Astrocyte (in vitro differentiated cells and primary cell): ENCODE measurements at regions not wholly inside any gene's neighbourhood (a gene's known extent, or its start where the extent isn't known, plus 50 kb on each side); places are given as distances from the start of the nearest gene placed in this dataset.

Experiments used
- DNase-seq: peaks from one replicate; pipeline ENCODE4 v3.0.0-alpha.2; 2010; ENCODE audit warnings: low read depth
- FAIRE-seq: peaks from 2 replicates; lab custom pipeline; 2011; peaks lifted over from hg19 to GRCh38; lab: Jason Lieb, UNC
- H2AFZ ChIP-seq: 2 replicates; pipeline ENCODE4 v1.6.0; 2012; ENCODE audit warnings: low read depth, low read length, inconsistent platforms
- H3K27ac ChIP-seq: 2 replicates; pipeline ENCODE4 v1.5.1; 2011; ENCODE audit warnings: low read depth, low read length, inconsistent platforms
- H3K27me3 ChIP-seq: 2 replicates; pipeline ENCODE4 v1.6.0; 2011; ENCODE audit warnings: low read length, inconsistent platforms; ENCODE audit not compliant: insufficient read depth
- H3K36me3 ChIP-seq: 2 replicates; pipeline ENCODE4 v1.5.1; 2011; ENCODE audit warnings: low read length, inconsistent platforms; ENCODE audit not compliant: insufficient read depth
- H3K4me1 ChIP-seq: 2 replicates; pipeline ENCODE4 v1.5.1; 2011; ENCODE audit warnings: low read length, inconsistent platforms; ENCODE audit not compliant: insufficient read depth
- H3K4me2 ChIP-seq: 2 replicates; pipeline ENCODE4 v1.6.0; 2012; ENCODE audit warnings: low read length, inconsistent platforms
- H3K4me3 ChIP-seq: 2 replicates; pipeline ENCODE4 v1.5.1; 2011; ENCODE audit warnings: low read depth, mild to moderate bottlenecking, low read length, inconsistent platforms; ENCODE audit not compliant: insufficient read depth
- H3K79me2 ChIP-seq: 2 replicates; pipeline ENCODE4 v1.6.0; 2012; ENCODE audit warnings: mild to moderate bottlenecking, low read length, inconsistent platforms; ENCODE audit not compliant: insufficient read depth
- H3K9ac ChIP-seq: 2 replicates; pipeline ENCODE4 v1.6.0; 2012; ENCODE audit warnings: mild to moderate bottlenecking, low read length, inconsistent platforms
- H3K9me3 ChIP-seq: 2 replicates; pipeline ENCODE4 v1.5.1; 2012; ENCODE audit warnings: low read depth, mild to moderate bottlenecking, low read length, inconsistent platforms; ENCODE audit not compliant: insufficient read depth
- H4K20me1 ChIP-seq: 2 replicates; pipeline ENCODE4 v1.6.0; 2012; ENCODE audit warnings: low read length, inconsistent platforms; ENCODE audit not compliant: insufficient read depth
- H3K27ac Mint-ChIP-seq: one replicate; pipeline ENCODE4 v1.8.0; 2021; ENCODE audit warnings: mild to moderate bottlenecking, mixed read lengths; ENCODE audit not compliant: unreplicated experiment
- H3K27me3 Mint-ChIP-seq: one replicate; pipeline ENCODE4 v1.8.0; 2021; ENCODE audit warnings: low read depth, mixed read lengths; ENCODE audit not compliant: unreplicated experiment
- H3K36me3 Mint-ChIP-seq: one replicate; pipeline ENCODE4 v1.8.0; 2021; ENCODE audit warnings: low read depth, mixed read lengths; ENCODE audit not compliant: unreplicated experiment
- H3K4me1 Mint-ChIP-seq: one replicate; pipeline ENCODE4 v1.8.0; 2021; ENCODE audit warnings: low read depth, mixed read lengths; ENCODE audit not compliant: unreplicated experiment
- H3K4me3 Mint-ChIP-seq: one replicate; pipeline ENCODE4 v1.8.0; 2021; ENCODE audit warnings: mild to moderate bottlenecking, moderate library complexity, mixed read lengths; ENCODE audit not compliant: unreplicated experiment
- H3K9me3 Mint-ChIP-seq: one replicate; pipeline ENCODE4 v1.8.0; 2021; ENCODE audit warnings: mild to moderate bottlenecking, mixed read lengths; ENCODE audit not compliant: unreplicated experiment
- CTCF ChIP-seq: IDR thresholded peaks from 2 replicates; pipeline ENCODE4 v1.5.1; 2011; ENCODE audit warnings: low read depth, mild to moderate bottlenecking, inconsistent platforms, low read length, moderate library complexity; ENCODE audit not compliant: insufficient read depth
- EZH2 ChIP-seq: IDR thresholded peaks from 2 replicates; pipeline ENCODE4 v1.6.1; 2012; ENCODE audit warnings: mild to moderate bottlenecking, low read length, inconsistent platforms; ENCODE audit not compliant: insufficient read depth

DNA sequence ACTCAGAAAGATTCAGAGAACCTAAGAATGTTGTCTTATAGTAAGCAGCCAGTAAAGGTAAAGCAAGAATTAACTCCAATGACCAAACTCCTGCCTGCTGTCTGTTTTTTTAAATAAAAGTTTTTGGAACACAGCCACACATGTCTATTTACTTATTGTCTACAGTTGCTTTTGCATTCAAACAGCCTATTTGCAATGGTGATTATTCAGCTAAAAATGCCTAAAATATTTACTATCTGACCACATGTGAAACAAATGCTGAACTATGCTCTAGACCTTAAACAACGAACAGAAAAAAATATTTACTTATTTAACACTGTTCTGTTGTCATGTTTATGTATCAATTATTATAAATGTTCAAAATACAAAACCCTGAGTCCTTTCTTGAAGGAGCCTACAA is 1246.6 kb downstream of the FAM181B start:
- Histone ChIP-seq H3K79me2 (no peaks in the 10 kb centered on the region), H3K4me2 (no peak overlapping the region), H3K4me1 (no peaks in the 10 kb centered on the region), H3K4me3 (no peak overlapping the region), H3K9ac (no peak overlapping the region), H2AFZ (no peak overlapping the region), H3K27ac (no peak overlapping the region), H3K27me3 (no peaks in the 10 kb centered on the region), H3K9me3 (no peaks in the 10 kb centered on the region), H3K36me3 (no peaks in the 10 kb centered on the region), H4K20me1 (no peaks in the 10 kb centered on the region)
- Mint-ChIP-seq H3K9me3 (no peaks in the 10 kb centered on the region), H3K27ac (no peak overlapping the region), H3K4me3 (no peak overlapping the region), H3K4me1 (no peaks in the 10 kb centered on the region), H3K27me3 (no peaks in the 10 kb centered on the region), H3K36me3 (no peaks in the 10 kb centered on the region)
- DNase-seq (no peak), FAIRE-seq (no peak)
- TF ChIP-seq CTCF: no peak
- TF ChIP-seq EZH2: no peak

DNA sequence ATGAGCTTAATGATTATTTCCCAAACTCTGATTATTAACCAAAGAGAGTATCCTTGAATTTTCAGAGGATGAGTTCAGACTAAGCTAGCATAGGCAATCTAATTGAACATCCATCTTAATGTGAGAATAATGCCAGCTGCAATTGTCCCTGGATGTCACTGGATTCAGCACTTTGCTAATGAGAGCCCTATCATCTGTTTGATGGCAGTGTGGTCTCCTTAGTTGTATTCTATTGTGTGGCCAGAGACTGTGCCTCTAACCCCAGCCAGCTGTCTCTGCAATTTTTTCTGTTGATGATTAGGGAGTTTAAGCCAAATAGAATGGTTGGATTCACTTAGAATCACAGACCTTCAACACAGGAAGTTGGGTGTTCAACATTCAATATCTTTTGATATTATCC is 1249.5 kb downstream of the FAM181B start:
- H3K27me3 ChIP-seq: no peaks in the 10 kb centered on the region
- no peaks in the 10 kb centered on the region for H3K4me1 ChIP-seq
- H3K4me3 ChIP-seq: no peak overlapping the region
- no peak overlapping the region for H3K4me2 ChIP-seq
- no peak overlapping the region for H3K27ac Mint-ChIP-seq
- H4K20me1 ChIP-seq: no peaks in the 10 kb centered on the region
- no peak overlapping the region for H3K27ac ChIP-seq
- TF ChIP-seq EZH2 (no peak), CTCF (no peak)
- no peaks in the 10 kb centered on the region for H3K9me3 ChIP-seq
- H2AFZ ChIP-seq: no peak overlapping the region
- no peaks in the 10 kb centered on the region for H3K27me3 Mint-ChIP-seq
- H3K4me1 Mint-ChIP-seq: no peaks in the 10 kb centered on the region
- no peak overlapping the region for H3K9ac ChIP-seq
- no peak for DNase-seq
- FAIRE-seq: no peak
- no peaks in the 10 kb centered on the region for H3K36me3 ChIP-seq
- no peaks in the 10 kb centered on the region for H3K9me3 Mint-ChIP-seq
- no peaks in the 10 kb centered on the region for H3K79me2 ChIP-seq
- no peak overlapping the region for H3K4me3 Mint-ChIP-seq
- no peaks in the 10 kb centered on the region for H3K36me3 Mint-ChIP-seq

GRCh38 chr11:81477277-81477676 is 1256.4 kb downstream of the FAM181B start:
- no peaks in the 10 kb centered on the region for H3K9me3 Mint-ChIP-seq
- no peaks in the 10 kb centered on the region for H3K27me3 Mint-ChIP-seq
- H3K27ac ChIP-seq: no peak overlapping the region
- H3K4me2 ChIP-seq: no peak overlapping the region
- H3K4me3 Mint-ChIP-seq: no peak overlapping the region
- H3K4me3 ChIP-seq: no peak overlapping the region
- no peaks in the 10 kb centered on the region for H3K36me3 ChIP-seq
- H3K36me3 Mint-ChIP-seq: no peaks in the 10 kb centered on the region
- no peaks in the 10 kb centered on the region for H3K79me2 ChIP-seq
- H3K27me3 ChIP-seq: no peaks in the 10 kb centered on the region
- H3K4me1 ChIP-seq: no peaks in the 10 kb centered on the region
- no peak overlapping the region for H2AFZ ChIP-seq
- FAIRE-seq (no peak), DNase-seq (no peak)
- H3K4me1 Mint-ChIP-seq: no peaks in the 10 kb centered on the region
- TF ChIP-seq CTCF (no peak), EZH2 (no peak)
- H3K9me3 ChIP-seq: no peaks in the 10 kb centered on the region
- no peak overlapping the region for H3K9ac ChIP-seq
- H3K27ac Mint-ChIP-seq: no peak overlapping the region
- H4K20me1 ChIP-seq: no peaks in the 10 kb centered on the region
